ENCODE measurements at regions not wholly inside any gene's neighbourhood (a gene's known extent, or its start where the extent isn't known, plus 50 kb on each side); places are given as distances from the start of the nearest gene placed in this dataset.

DNA sequence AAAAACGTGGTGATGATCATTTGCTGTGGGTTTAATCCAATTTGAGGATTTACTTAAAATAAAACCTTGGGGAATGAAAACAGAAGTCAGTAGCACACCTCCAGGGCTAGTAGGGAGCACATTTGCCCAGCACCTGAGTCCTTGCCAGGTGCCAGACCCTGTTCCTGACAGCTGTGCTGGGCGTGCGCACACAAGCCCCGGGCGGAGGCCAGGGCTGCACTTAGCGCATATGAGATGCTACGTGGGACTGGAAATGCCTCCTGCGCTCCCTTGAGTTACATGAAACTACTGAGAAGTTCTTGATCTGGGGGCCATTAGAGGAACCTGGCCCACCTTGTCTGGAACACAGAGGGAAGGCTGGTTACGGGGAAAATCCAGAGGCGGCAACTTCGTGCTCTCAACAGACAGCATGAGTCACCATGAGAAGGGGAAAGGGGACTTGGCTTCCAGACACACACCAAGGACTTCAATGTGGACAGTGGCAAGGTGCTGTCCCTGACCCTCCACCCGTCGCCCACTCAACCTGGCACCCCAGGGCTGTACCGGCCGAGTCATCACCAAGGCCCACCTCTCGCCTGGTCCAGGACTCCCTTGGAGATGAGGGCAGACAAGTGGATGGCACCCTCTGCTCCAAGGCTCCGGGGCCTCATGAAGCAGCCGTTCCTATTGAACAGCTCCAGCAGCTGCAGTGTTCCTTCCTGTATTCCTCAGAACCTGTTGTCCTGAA is 1468.6 kb downstream of the BRD1 start:
- TF ChIP-seq, protein P1, sequence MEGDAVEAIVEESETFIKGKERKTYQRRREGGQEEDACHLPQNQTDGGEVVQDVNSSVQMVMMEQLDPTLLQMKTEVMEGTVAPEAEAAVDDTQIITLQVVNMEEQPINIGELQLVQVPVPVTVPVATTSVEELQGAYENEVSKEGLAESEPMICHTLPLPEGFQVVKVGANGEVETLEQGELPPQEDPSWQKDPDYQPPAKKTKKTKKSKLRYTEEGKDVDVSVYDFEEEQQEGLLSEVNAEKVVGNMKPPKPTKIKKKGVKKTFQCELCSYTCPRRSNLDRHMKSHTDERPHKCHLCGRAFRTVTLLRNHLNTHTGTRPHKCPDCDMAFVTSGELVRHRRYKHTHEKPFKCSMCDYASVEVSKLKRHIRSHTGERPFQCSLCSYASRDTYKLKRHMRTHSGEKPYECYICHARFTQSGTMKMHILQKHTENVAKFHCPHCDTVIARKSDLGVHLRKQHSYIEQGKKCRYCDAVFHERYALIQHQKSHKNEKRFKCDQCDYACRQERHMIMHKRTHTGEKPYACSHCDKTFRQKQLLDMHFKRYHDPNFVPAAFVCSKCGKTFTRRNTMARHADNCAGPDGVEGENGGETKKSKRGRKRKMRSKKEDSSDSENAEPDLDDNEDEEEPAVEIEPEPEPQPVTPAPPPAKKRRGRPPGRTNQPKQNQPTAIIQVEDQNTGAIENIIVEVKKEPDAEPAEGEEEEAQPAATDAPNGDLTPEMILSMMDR (IDR thresholded peaks at IDR 0.05; ENCODE audit: poor library complexity, severe bottlenecking) = no peak
- Histone ChIP-seq H3K27me3 (ENCODE audit: insufficient read depth, poor library complexity, severe bottlenecking) (no peaks in the 10 kb centered on the region), H3K36me3 (ENCODE audit: low read depth) (no peaks in the 10 kb centered on the region), H3K27ac (ENCODE audit: poor library complexity, severe bottlenecking) (no peak overlapping the region), H3K9me3 (ENCODE audit: severe bottlenecking) (peaks cover 1% of the 10 kb centered on the region), H3K4me1 (ENCODE audit: insufficient read depth, poor library complexity, severe bottlenecking) (no peaks in the 10 kb centered on the region), H3K4me3 (ENCODE audit: severe bottlenecking) (no peak overlapping the region)
- ATAC-seq (ENCODE audit: low read depth) = no peak
- no peak for DNase-seq (ENCODE audit: low spot score)

DNA sequence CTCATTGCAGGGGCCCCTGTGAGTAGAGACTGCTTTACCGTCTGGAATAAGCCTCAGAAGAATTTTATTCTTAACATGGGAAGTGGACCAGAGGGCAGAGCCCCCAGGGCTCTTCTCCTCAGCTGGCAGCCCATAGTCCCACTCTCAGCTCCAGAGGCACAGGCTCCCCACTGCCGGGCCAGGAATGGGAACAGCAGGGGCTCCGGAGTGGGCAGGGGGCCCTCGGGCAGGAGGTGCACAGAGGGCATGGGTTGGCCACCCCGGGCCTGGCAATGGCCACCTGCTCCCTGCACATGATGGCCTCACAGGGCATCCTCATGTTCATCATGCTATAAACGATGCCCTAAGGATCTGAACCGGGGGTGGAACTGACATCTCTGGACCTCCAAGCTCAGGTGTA is 1469.7 kb downstream of the BRD1 start:
- TF ChIP-seq, protein P1 (IDR thresholded peaks at IDR 0.05; ENCODE audit: poor library complexity, severe bottlenecking) = no peak
- Histone ChIP-seq H3K4me1 (ENCODE audit: insufficient read depth, poor library complexity, severe bottlenecking) (no peaks in the 10 kb centered on the region), H3K9me3 (ENCODE audit: severe bottlenecking) (peaks cover 1% of the 10 kb centered on the region), H3K27me3 (ENCODE audit: insufficient read depth, poor library complexity, severe bottlenecking) (no peaks in the 10 kb centered on the region), H3K36me3 (ENCODE audit: low read depth) (no peaks in the 10 kb centered on the region), H3K27ac (ENCODE audit: poor library complexity, severe bottlenecking) (no peak overlapping the region), H3K4me3 (ENCODE audit: severe bottlenecking) (no peak overlapping the region)
- ATAC-seq (ENCODE audit: low read depth) (no peak), DNase-seq (ENCODE audit: low spot score) (peak; percentile 38)

DNA sequence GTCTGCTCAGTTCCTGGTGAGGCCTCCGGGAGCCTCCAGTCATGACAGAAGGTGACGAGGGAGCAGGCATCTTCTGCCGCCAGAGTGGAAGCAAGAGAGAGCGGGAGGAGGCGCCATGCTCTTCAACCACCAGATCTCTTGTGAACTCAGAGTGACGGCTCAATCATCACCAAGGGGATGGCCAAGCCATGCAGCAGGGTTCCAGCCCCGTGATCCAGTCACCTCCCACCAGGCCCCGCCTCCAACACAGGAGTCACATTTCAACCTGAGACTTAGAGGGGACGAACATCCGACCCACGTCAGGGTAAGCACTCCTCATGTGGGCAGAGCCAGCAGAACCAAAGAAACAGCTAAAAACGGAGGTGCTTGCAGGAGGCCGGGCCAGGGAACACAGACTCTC is 1470.5 kb downstream of the BRD1 start:
- H3K36me3 ChIP-seq (ENCODE audit: low read depth) = no peaks in the 10 kb centered on the region
- ATAC-seq (ENCODE audit: low read depth) (no peak), DNase-seq (ENCODE audit: low spot score) (no peak)
- H3K9me3 ChIP-seq (ENCODE audit: severe bottlenecking) = peaks cover 1% of the 10 kb centered on the region
- H3K4me3 ChIP-seq (ENCODE audit: severe bottlenecking) = no peak overlapping the region
- TF ChIP-seq, protein P1 (IDR thresholded peaks at IDR 0.05; ENCODE audit: poor library complexity, severe bottlenecking) = no peak
- no peaks in the 10 kb centered on the region for H3K27me3 ChIP-seq (ENCODE audit: insufficient read depth, poor library complexity, severe bottlenecking)
- no peaks in the 10 kb centered on the region for H3K4me1 ChIP-seq (ENCODE audit: insufficient read depth, poor library complexity, severe bottlenecking)
- no peak overlapping the region for H3K27ac ChIP-seq (ENCODE audit: poor library complexity, severe bottlenecking)

DNA sequence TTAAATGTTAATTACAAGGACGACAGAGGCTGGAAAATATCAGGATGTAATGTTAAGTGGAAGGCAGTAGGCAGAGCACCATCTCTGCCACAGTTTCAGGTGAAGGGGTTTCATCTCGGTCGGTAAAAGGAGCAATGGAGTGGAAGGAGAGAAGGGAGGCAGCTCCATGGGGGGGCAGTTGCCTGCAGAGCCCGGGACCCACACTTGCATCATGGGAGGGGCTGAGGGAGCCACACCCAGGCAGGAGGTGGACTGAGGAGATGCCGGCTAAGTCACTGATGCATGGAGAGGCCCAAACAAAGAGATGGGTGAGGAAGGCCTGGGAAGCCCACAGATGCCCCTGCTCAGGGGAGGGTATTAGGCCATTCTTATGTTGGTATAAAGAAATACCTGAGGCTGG is 1470.9 kb downstream of the BRD1 start:
- H3K4me1 ChIP-seq (ENCODE audit: insufficient read depth, poor library complexity, severe bottlenecking) = no peaks in the 10 kb centered on the region
- no peak for DNase-seq (ENCODE audit: low spot score)
- no peak for ATAC-seq (ENCODE audit: low read depth)
- H3K4me3 ChIP-seq (ENCODE audit: severe bottlenecking) = no peak overlapping the region
- no peak overlapping the region for H3K27ac ChIP-seq (ENCODE audit: poor library complexity, severe bottlenecking)
- no peaks in the 10 kb centered on the region for H3K36me3 ChIP-seq (ENCODE audit: low read depth)
- H3K27me3 ChIP-seq (ENCODE audit: insufficient read depth, poor library complexity, severe bottlenecking) = no peaks in the 10 kb centered on the region
- TF ChIP-seq, protein P1 (IDR thresholded peaks at IDR 0.05; ENCODE audit: poor library complexity, severe bottlenecking) = no peak
- H3K9me3 ChIP-seq (ENCODE audit: severe bottlenecking) = peaks cover 1% of the 10 kb centered on the region

DNA sequence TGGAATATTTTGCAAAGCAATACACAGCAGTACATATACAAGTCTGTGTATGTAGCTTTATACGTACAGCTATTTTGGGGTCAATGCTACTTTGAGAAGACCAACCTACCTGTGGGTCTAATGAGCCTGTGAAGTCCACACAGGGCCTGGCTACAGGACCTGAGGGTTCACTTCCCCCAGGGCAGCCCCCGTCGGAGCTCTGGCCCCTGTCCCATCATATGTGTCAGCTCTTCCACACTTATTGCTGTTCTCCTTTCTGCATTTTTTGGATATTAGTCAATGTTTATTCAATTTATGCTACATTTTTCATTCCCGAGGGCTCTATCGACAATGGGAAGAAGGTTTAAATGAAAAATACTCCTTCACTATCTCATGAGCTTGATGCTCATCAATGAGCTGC is 1473.6 kb downstream of the BRD1 start:
- Histone ChIP-seq H3K27ac (ENCODE audit: poor library complexity, severe bottlenecking) (no peak overlapping the region), H3K4me3 (ENCODE audit: severe bottlenecking) (no peak overlapping the region), H3K4me1 (ENCODE audit: insufficient read depth, poor library complexity, severe bottlenecking) (no peaks in the 10 kb centered on the region), H3K27me3 (ENCODE audit: insufficient read depth, poor library complexity, severe bottlenecking) (no peaks in the 10 kb centered on the region), H3K9me3 (ENCODE audit: severe bottlenecking) (peaks cover 1% of the 10 kb centered on the region), H3K36me3 (ENCODE audit: low read depth) (no peaks in the 10 kb centered on the region)
- no peak for DNase-seq (ENCODE audit: low spot score)
- ATAC-seq (ENCODE audit: low read depth) = no peak
- TF ChIP-seq, protein P1 (IDR thresholded peaks at IDR 0.05; ENCODE audit: poor library complexity, severe bottlenecking) = no peak
